Immature natural killer cell (primary cell): ENCODE measurements at regions not wholly inside any gene's neighbourhood (a gene's known extent, or its start where the extent isn't known, plus 50 kb on each side); places are given as distances from the start of the nearest gene placed in this dataset.
"Not testable (repeated sequence)": the region's sequence is repeated elsewhere in the genome, so short reads cannot be mapped to it uniquely, and the experiment has no call there.

Experiments
- DNase-seq, 3 donors: peaks; one replicate each; pipeline ENCODE4 v3.0.0; 2022; ENCODE audit warnings: mixed read lengths in 1 of 3
- H3K27ac Mint-ChIP-seq, 6 donors: one replicate each; pipeline ENCODE4 v1.8.0; 2020; ENCODE audit warnings: mixed read lengths in 6 of 6, mild to moderate bottlenecking in 5 of 6, inconsistent platforms in 4 of 6, moderate library complexity in 3 of 6
- H3K27me3 Mint-ChIP-seq, 3 donors: one replicate each; pipeline ENCODE4 v1.8.0; 2020 to 2021; ENCODE audit warnings: low read depth in 3 of 3, mild to moderate bottlenecking in 3 of 3, mixed read lengths in 3 of 3, moderate library complexity in 3 of 3, inconsistent platforms in 1 of 3
- H3K36me3 Mint-ChIP-seq, 3 donors: one replicate each; pipeline ENCODE4 v1.8.0; 2020; ENCODE audit warnings: mixed read lengths in 3 of 3, inconsistent platforms in 2 of 3, mild to moderate bottlenecking in 2 of 3
- H3K4me1 Mint-ChIP-seq, 2 donors: one replicate each; pipeline ENCODE4 v1.8.0; 2020; ENCODE audit warnings: inconsistent platforms in 2 of 2, mild to moderate bottlenecking in 2 of 2, mixed read lengths in 2 of 2, moderate library complexity in 1 of 2
- H3K4me3 Mint-ChIP-seq, 5 donors: one replicate each; pipeline ENCODE4 v1.8.0; 2020; ENCODE audit warnings: mild to moderate bottlenecking in 5 of 5, mixed read lengths in 5 of 5, inconsistent platforms in 3 of 5, moderate library complexity in 3 of 5
- H3K9me3 Mint-ChIP-seq, 6 donors: one replicate each; pipeline ENCODE4 v1.8.0; 2020; ENCODE audit warnings: mild to moderate bottlenecking in 6 of 6, mixed read lengths in 6 of 6, inconsistent platforms in 4 of 6, moderate library complexity in 3 of 6

- no peak for DNase-seq
- no peak overlapping the region for H3K27ac Mint-ChIP-seq
- H3K4me1 Mint-ChIP-seq, result no peaks in the 10 kb centered on the region
- H3K9me3 Mint-ChIP-seq, result peaks cover 0 to 5% (median 2%) of the 10 kb centered on the region in 6 donors
- peaks cover 0 to 12% (median 4%) of the 10 kb centered on the region in 3 donors for H3K36me3 Mint-ChIP-seq
- no peak overlapping the region for H3K4me3 Mint-ChIP-seq
- peaks cover 1 to 5% (median 2%) of the 10 kb centered on the region in 3 donors for H3K27me3 Mint-ChIP-seq
These were observed 70.3 kb upstream of the SMAD3 start for GRCh38 chr15:66994927-66995656.

GRCh38 chr15:66996094-66996493 lies 69.3 kb upstream of the SMAD3 start:
- peaks cover 0 to 5% (median 1%) of the 10 kb centered on the region in 6 donors for H3K9me3 Mint-ChIP-seq
- peaks cover 0 to 12% (median 4%) of the 10 kb centered on the region in 3 donors for H3K36me3 Mint-ChIP-seq
- no peak overlapping the region for H3K4me3 Mint-ChIP-seq
- no peak for DNase-seq
- H3K4me1 Mint-ChIP-seq, result no peaks in the 10 kb centered on the region
- no peak overlapping the region for H3K27ac Mint-ChIP-seq
- H3K27me3 Mint-ChIP-seq, result peaks cover 2 to 8% (median 3%) of the 10 kb centered on the region in 3 donors

DNA sequence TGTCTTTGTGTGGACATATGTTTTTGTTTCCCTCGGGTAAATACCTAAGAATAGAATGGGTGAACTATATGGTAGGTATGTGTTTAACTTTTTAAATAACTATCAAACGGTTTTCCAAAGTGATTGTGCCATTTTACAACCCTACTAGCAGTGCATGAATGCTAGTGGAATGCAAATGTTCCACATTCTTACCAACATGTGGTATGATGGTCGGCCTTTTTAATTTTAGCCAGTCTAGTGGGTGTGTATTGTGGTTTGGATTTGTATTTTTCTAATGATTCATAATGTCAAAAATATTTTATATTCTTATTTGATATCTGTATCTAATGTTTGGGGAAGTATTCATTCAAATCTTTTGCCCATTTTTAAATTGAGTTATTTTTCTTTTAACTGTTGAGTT lies 68.2 kb upstream of the SMAD3 start:
- Mint-ChIP-seq H3K4me1 (no peaks in the 10 kb centered on the region), H3K4me3 (no peak overlapping the region), H3K27me3 (peaks cover 2 to 9% (median 3%) of the 10 kb centered on the region in 3 donors), H3K36me3 (peaks cover 0 to 12% (median 4%) of the 10 kb centered on the region in 3 donors), H3K27ac (no peak overlapping the region), H3K9me3 (peaks cover 0 to 5% (median 1%) of the 10 kb centered on the region in 6 donors)
- no peak for DNase-seq

DNA sequence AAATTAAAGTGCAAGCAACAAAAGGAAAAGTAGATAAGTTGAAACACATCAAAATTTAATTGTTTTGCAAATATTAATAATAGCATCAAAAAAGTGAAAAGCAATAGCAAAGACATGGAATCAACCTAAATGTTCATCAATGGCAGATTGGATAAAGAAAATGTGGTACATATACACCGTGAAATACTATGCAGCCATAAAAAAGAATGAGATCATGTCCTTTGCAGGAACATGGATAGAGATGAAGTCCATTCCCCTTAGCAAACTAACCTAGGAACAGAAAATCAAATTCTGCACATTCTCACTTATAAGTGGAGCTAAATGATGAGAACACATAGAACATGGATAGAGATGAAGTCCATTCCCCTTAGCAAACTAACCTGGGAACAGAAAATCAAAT lies 67.2 kb upstream of the SMAD3 start:
- not testable (repeated sequence) for H3K4me3 Mint-ChIP-seq, H3K4me1 Mint-ChIP-seq, H3K27ac Mint-ChIP-seq, DNase-seq, H3K9me3 Mint-ChIP-seq, H3K27me3 Mint-ChIP-seq
- H3K36me3 Mint-ChIP-seq, result peaks cover 0 to 12% (median 4%) of the 10 kb centered on the region in 3 donors

- no peak for DNase-seq
- no peaks in the 10 kb centered on the region for H3K4me1 Mint-ChIP-seq
These were observed 66.1 kb upstream of the SMAD3 start for GRCh38 chr15:66999046-66999968.

DNA sequence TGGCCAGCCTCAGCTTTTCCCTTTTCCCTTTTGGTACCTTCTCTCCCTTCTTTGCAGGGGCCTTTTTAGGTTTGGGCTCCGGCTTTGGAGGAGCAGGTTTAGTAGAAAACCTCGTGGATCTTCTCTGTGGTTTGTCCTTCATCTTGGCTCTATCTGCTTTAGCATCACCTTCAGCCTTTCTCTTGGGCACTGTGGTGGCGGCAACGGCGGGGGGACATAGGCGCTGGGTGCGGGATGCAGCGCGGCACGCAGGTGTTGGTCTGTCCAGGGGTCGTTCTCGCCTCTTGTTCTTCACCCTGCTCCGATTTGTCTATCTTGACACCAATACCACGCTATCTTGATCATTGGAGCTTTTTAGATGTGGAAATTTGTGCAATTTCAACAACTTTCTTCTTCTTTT lies 64.5 kb upstream of the SMAD3 start:
- Mint-ChIP-seq H3K27ac (no peak overlapping the region), H3K4me3 (no peak overlapping the region), H3K36me3 (peaks cover 0 to 12% (median 4%) of the 10 kb centered on the region in 3 donors), H3K27me3 (peaks cover 0 to 7% (median 2%) of the 10 kb centered on the region in 3 donors), H3K4me1 (no peaks in the 10 kb centered on the region), H3K9me3 (peaks cover 0 to 5% (median 1%) of the 10 kb centered on the region in 6 donors)
- no peak for DNase-seq

More at GRCh38 chr15:66999046-66999968, 66.1 kb upstream of the SMAD3 start:
- peaks cover 0 to 5% (median 1%) of the 10 kb centered on the region in 6 donors for H3K9me3 Mint-ChIP-seq
- no peak overlapping the region for H3K4me3 Mint-ChIP-seq
- H3K36me3 Mint-ChIP-seq, result peaks cover 0 to 12% (median 4%) of the 10 kb centered on the region in 3 donors
- no peak overlapping the region for H3K27ac Mint-ChIP-seq
- H3K27me3 Mint-ChIP-seq, result peaks cover 0 to 7% (median 2%) of the 10 kb centered on the region in 3 donors

DNA sequence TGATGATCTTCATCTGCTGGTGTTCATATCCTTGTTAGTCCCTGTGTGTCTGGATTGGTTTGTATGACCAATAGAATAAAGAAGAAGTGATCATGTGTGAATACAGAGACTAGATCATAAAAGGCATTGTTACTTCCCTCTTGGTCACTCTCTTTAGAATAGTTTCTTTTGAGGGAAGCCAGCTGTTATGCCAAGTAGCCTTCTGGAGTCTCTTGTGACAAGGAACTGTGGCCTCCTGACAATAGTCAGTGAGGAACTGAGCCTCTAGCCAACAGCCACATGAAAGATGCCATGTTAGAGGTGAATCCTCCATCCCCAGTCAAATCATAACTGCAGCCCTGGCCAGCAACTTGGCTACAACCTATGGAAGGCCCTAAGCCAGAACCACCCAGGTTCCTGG lies 63.0 kb upstream of the SMAD3 start:
- Mint-ChIP-seq H3K36me3 (peaks cover 0 to 12% (median 4%) of the 10 kb centered on the region in 3 donors), H3K27ac (no peak overlapping the region), H3K4me3 (no peak overlapping the region)

GRCh38 chr15:67003586-67003985 lies 61.8 kb upstream of the SMAD3 start:
- H3K27me3 Mint-ChIP-seq, result peaks cover 0 to 13% (median 2%) of the 10 kb centered on the region in 3 donors
- no peak overlapping the region for H3K4me3 Mint-ChIP-seq
- H3K9me3 Mint-ChIP-seq, result peaks cover 0 to 2% (median 0%) of the 10 kb centered on the region in 6 donors
- no peaks in the 10 kb centered on the region for H3K4me1 Mint-ChIP-seq
- no peak for DNase-seq
- H3K36me3 Mint-ChIP-seq, result peaks cover 0 to 7% (median 4%) of the 10 kb centered on the region in 3 donors
- H3K27ac Mint-ChIP-seq, result no peak overlapping the region

More for the DNA sequence above, 63.0 kb upstream of the SMAD3 start:
- peaks cover 0 to 5% (median 1%) of the 10 kb centered on the region in 6 donors for H3K9me3 Mint-ChIP-seq
- H3K27me3 Mint-ChIP-seq, result peaks cover 0 to 13% (median 2%) of the 10 kb centered on the region in 3 donors
- DNase-seq, result no peak
- no peaks in the 10 kb centered on the region for H3K4me1 Mint-ChIP-seq

DNA sequence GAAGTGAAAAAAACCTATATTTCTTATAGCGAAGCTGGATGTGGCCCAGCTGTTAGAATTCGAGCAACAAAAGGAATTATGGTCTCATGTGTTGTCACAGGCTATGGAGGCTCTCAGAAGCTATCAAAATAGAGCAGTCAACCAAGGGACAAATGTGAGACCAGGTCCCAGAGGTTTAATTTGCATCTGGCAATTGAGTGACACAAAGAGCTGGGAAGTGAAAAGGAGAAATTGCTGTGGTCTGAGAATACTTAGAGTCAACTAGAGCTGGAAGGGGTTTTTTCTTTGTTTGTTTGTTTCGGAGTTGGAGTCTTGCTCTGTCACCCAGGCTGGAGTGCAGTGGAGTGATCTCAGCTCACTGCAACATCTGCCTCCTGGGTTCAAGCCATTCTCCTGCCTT lies 61.3 kb upstream of the SMAD3 start:
- no peaks in the 10 kb centered on the region for H3K4me1 Mint-ChIP-seq
- H3K27ac Mint-ChIP-seq, result peak overlapping the region in 1 of 6 donors; percentile 12
- no peak for DNase-seq
- H3K9me3 Mint-ChIP-seq, result peaks cover 0 to 2% (median 0%) of the 10 kb centered on the region in 6 donors
- no peak overlapping the region for H3K4me3 Mint-ChIP-seq
- peaks cover 0 to 4% (median 3%) of the 10 kb centered on the region in 3 donors for H3K36me3 Mint-ChIP-seq
- peaks cover 0 to 13% (median 2%) of the 10 kb centered on the region in 3 donors for H3K27me3 Mint-ChIP-seq

DNA sequence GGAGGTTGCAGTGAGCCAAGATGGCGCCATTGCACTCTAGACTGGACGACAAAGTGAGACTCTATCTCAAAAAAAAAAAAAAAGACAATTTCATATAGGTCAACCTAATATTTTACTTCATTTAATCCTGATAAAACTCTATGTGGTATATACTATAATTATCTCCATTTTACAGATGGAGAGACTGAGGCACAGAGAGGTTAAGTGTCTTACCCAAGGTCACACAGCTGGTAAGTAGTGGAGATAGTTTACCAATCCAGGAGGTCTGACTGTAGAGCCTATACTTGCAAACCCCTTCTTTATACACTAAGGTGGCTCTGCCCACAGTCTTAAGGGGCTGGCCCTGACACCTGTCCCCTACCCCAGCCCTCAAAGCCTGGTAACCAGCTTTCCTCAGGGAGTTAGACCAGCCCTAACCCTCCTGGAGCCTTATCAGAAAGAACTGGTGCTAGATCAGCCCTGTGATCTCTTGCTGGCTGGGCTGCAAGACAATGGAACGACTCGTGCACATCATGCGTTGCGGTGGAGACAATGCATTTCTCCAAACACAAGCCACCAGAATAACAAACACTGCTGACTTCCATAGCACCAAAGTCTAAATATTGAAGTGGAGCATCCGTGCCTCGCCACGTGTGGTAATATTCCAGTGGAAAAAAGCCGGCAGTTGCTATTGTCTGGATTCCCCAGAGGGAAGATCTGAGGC lies 60.0 kb upstream of the SMAD3 start:
- no peaks in the 10 kb centered on the region for H3K9me3 Mint-ChIP-seq
- no peak overlapping the region for H3K4me3 Mint-ChIP-seq
- H3K4me1 Mint-ChIP-seq, result no peaks in the 10 kb centered on the region
- H3K27ac Mint-ChIP-seq, result no peak overlapping the region
- H3K36me3 Mint-ChIP-seq, result no peaks in the 10 kb centered on the region
- DNase-seq, result no peak
- H3K27me3 Mint-ChIP-seq, result peaks cover 1 to 13% (median 2%) of the 10 kb centered on the region in 3 donors

GRCh38 chr15:67006083-67007065 lies 59.0 kb upstream of the SMAD3 start:
- Mint-ChIP-seq H3K9me3 (no peaks in the 10 kb centered on the region), H3K4me3 (no peak overlapping the region), H3K27ac (no peak overlapping the region), H3K27me3 (peaks cover 0 to 7% (median 1%) of the 10 kb centered on the region in 3 donors), H3K4me1 (no peaks in the 10 kb centered on the region), H3K36me3 (no peaks in the 10 kb centered on the region)
- DNase-seq, result no peak
